H1 (cell line): ENCODE measurements at regions not wholly inside any gene's neighbourhood (a gene's known extent, or its start where the extent isn't known, plus 50 kb on each side); places are given as distances from the start of the nearest gene placed in this dataset.

Source experiments
- CTCF ChIA-PET: fragments of 300-600 bp; sonication (Branson Sonifier 250); formaldehyde crosslinking; loops from one replicate; lab custom pipeline; 2021; ENCODE audit not compliant: partially characterized antibody; lab: Charles Lee
- POLR2A ChIA-PET: fragments of 300-600 bp; sonication (Branson Sonifier 250); formaldehyde crosslinking; loops from one replicate; lab custom pipeline; 2021; ENCODE audit warnings: inconsistent platforms; ENCODE audit not compliant: partially characterized antibody; lab: Charles Lee
- DNase-seq, 2 experiments: peaks; one replicate each; pipeline versions ENCODE4 v3.0.0 to v3.0.0-alpha.2; 2010 to 2022; ENCODE audit warnings: low spot score in 2 of 2, low read depth in 1 of 2, mixed read lengths in 1 of 2
- FAIRE-seq: peaks from 2 replicates; lab custom pipeline; 2011; peaks lifted over from hg19 to GRCh38; lab: Jason Lieb, UNC
- H2AFZ ChIP-seq: 2 replicates; pipeline ENCODE4 v1.8.1; 2012; ENCODE audit warnings: low read length, inconsistent platforms
- H2AK5ac ChIP-seq: 2 replicates; pipeline ENCODE4 v1.6.1; 2013; ENCODE audit warnings: low read depth, low read length
- H2BK120ac ChIP-seq: replicated peaks from 2 replicates; pipeline ENCODE3; 2013; ENCODE audit warnings: low read depth, low read length, inconsistent platforms
- H2BK12ac ChIP-seq: 2 replicates; pipeline ENCODE4 v1.6.1; 2013; ENCODE audit warnings: low read depth, low read length
- H2BK15ac ChIP-seq: 2 replicates; pipeline ENCODE4 v1.6.1; 2013; ENCODE audit warnings: low read length
- H2BK20ac ChIP-seq: 2 replicates; pipeline ENCODE4 v1.6.1; 2013; ENCODE audit warnings: low read length
- H2BK5ac ChIP-seq: 2 replicates; pipeline ENCODE4 v1.6.1; 2013; ENCODE audit warnings: low read depth, low read length
- H3K14ac ChIP-seq: 2 replicates; pipeline ENCODE4 v1.6.1; 2013; ENCODE audit warnings: inconsistent platforms; ENCODE audit not compliant: insufficient read length
- H3K18ac ChIP-seq: 2 replicates; pipeline ENCODE4 v1.6.1; 2013; ENCODE audit warnings: low read length; ENCODE audit errors: extremely low read depth
- H3K23ac ChIP-seq: 2 replicates; pipeline ENCODE4 v1.6.1; 2013; ENCODE audit warnings: inconsistent platforms; ENCODE audit not compliant: insufficient read length
- H3K23me2 ChIP-seq: 2 replicates; pipeline ENCODE4 v1.6.1; 2013; ENCODE audit warnings: low read depth, low read length
- H3K27ac ChIP-seq: 2 replicates; pipeline ENCODE4 v1.6.1; 2011; ENCODE audit warnings: low read depth, low read length, inconsistent platforms
- H3K27me3 ChIP-seq, 4 experiments: replicated peaks in 1 of 4; 1 replicate in 1 of 4; 2 replicates in 3 of 4; pipeline versions ENCODE4 v1.6.1 to v1.8.1; 2011 to 2013; ENCODE audit warnings: low read length in 3 of 4, mild to moderate bottlenecking in 3 of 4, inconsistent platforms in 2 of 4, mixed read lengths in 2 of 4, moderate library complexity in 1 of 4; ENCODE audit not compliant: control insufficient read depth in 3 of 4, insufficient read depth in 3 of 4; ENCODE audit errors: extremely low read depth in 1 of 4
- H3K36me3 ChIP-seq, 4 experiments: 2 replicates each; pipeline versions ENCODE4 v1.6.1 to v1.8.1; 2011 to 2013; ENCODE audit warnings: mild to moderate bottlenecking in 4 of 4, low read length in 3 of 4, moderate library complexity in 2 of 4, control low read depth in 1 of 4, inconsistent platforms in 1 of 4; ENCODE audit not compliant: insufficient read depth in 4 of 4, control insufficient read depth in 2 of 4
- H3K4ac ChIP-seq: replicated peaks from 2 replicates; pipeline ENCODE3; 2013; ENCODE audit warnings: low read length, low read depth, mixed read lengths, inconsistent platforms; ENCODE audit not compliant: insufficient read length
- H3K4me1 ChIP-seq, 4 experiments: replicated peaks in 1 of 4; 1 replicate in 1 of 4; 2 replicates in 3 of 4; pipeline versions ENCODE4 v1.6.1 to v1.8.1; 2011 to 2013; ENCODE audit warnings: low read length in 3 of 4, inconsistent platforms in 2 of 4, mixed read lengths in 1 of 4; ENCODE audit not compliant: insufficient read depth in 4 of 4, control insufficient read depth in 3 of 4
- H3K4me2 ChIP-seq, 2 experiments: 2 replicates each; pipeline versions ENCODE4 v1.6.1 to v1.8.1; 2011 to 2013; ENCODE audit warnings: low read depth in 2 of 2, low read length in 2 of 2, control low read depth in 1 of 2, inconsistent platforms in 1 of 2, mild to moderate bottlenecking in 1 of 2; ENCODE audit not compliant: insufficient read depth in 1 of 2
- H3K4me3 ChIP-seq, 4 experiments: fragments of 200-600, 300-600 bp in 1 of 4; sonication (generic), shearing (Covaris generic), sonication (Bioruptor Twin) in 1 of 4; 2 replicates each; pipeline versions ENCODE4 v1.5.1 to v1.8.1; 2011 to 2016; ENCODE audit warnings: low read length in 4 of 4, low read depth in 3 of 4, control low read depth in 2 of 4, inconsistent platforms in 2 of 4, mild to moderate bottlenecking in 2 of 4, mixed read lengths in 1 of 4, moderate library complexity in 1 of 4; ENCODE audit not compliant: insufficient read depth in 2 of 4; ENCODE audit errors: extremely low read depth in 1 of 4
- H3K56ac ChIP-seq: replicated peaks from 2 replicates; pipeline ENCODE3; 2013; ENCODE audit warnings: low read depth, mild to moderate bottlenecking, mixed read lengths, low read length, inconsistent platforms; ENCODE audit not compliant: insufficient read length
- H3K79me1 ChIP-seq: 2 replicates; pipeline ENCODE4 v1.6.1; 2013; ENCODE audit warnings: low read depth, low read length, control low read depth
- H3K79me2 ChIP-seq, 2 experiments: 2 replicates each; pipeline versions ENCODE4 v1.6.1 to v1.8.1; 2012 to 2013; ENCODE audit warnings: low read length in 2 of 2, mild to moderate bottlenecking in 2 of 2, inconsistent platforms in 1 of 2; ENCODE audit not compliant: insufficient read depth in 2 of 2, control insufficient read depth in 1 of 2
- H3K9ac ChIP-seq, 4 experiments: replicated peaks in 1 of 4; 1 replicate in 1 of 4; 2 replicates in 3 of 4; pipeline versions ENCODE4 v1.6.1 to v1.8.1; 2011 to 2013; ENCODE audit warnings: low read depth in 3 of 4, low read length in 3 of 4, control low read depth in 2 of 4, mild to moderate bottlenecking in 2 of 4, moderate library complexity in 2 of 4, inconsistent platforms in 1 of 4; ENCODE audit errors: extremely low read depth in 1 of 4
- H3K9me3 ChIP-seq, 2 experiments: 2 replicates each; pipeline versions ENCODE4 v1.6.1 to v1.8.1; 2012 to 2013; ENCODE audit warnings: mild to moderate bottlenecking in 2 of 2, moderate library complexity in 2 of 2, control low read depth in 1 of 2, inconsistent platforms in 1 of 2, low read depth in 1 of 2, low read length in 1 of 2, mixed read lengths in 1 of 2; ENCODE audit not compliant: insufficient read depth in 2 of 2
- H4K20me1 ChIP-seq, 2 experiments: replicated peaks in 1 of 2; 2 replicates each; pipeline versions ENCODE3 to v1.8.1; 2011 to 2013; ENCODE audit warnings: inconsistent platforms in 2 of 2, low read length in 2 of 2, mild to moderate bottlenecking in 1 of 2; ENCODE audit not compliant: insufficient read depth in 2 of 2, control insufficient read depth in 1 of 2
- H4K5ac ChIP-seq: 2 replicates; pipeline ENCODE4 v1.6.1; 2013; ENCODE audit warnings: low read length, low read depth, mixed read lengths, inconsistent platforms; ENCODE audit not compliant: insufficient read length
- H4K8ac ChIP-seq: 2 replicates; pipeline ENCODE4 v1.8.0; 2013; ENCODE audit warnings: mild to moderate bottlenecking, moderate library complexity, low read length, inconsistent platforms; ENCODE audit not compliant: insufficient read depth; ENCODE audit errors: extremely low read depth
- H4K91ac ChIP-seq: replicated peaks from 2 replicates; pipeline ENCODE3; 2013; ENCODE audit warnings: low read length, mixed read lengths, inconsistent platforms; ENCODE audit not compliant: insufficient read length
- E2F6 ChIP-seq: IDR thresholded peaks from 2 replicates; pipeline ENCODE4 v1.6.1; 2012; ENCODE audit warnings: inconsistent platforms

GRCh38 chr6:22349528-22349927 lies 52.7 kb upstream of the PRL start:
- Histone ChIP-seq H3K4me1 (no peaks in the 10 kb centered on the region), H3K9me3 (no peaks in the 10 kb centered on the region), H3K23ac (no peak overlapping the region), H3K23me2 (no peaks in the 10 kb centered on the region), H3K4ac (no peak overlapping the region), H3K14ac (no peak overlapping the region), H2BK12ac (no peak overlapping the region), H3K36me3 (no peaks in the 10 kb centered on the region), H2BK5ac (no peak overlapping the region), H3K18ac (no peak overlapping the region), H2AK5ac (no peak overlapping the region), H3K27ac (no peak overlapping the region), H3K9ac (no peak overlapping the region), H3K79me1 (no peaks in the 10 kb centered on the region), H3K79me2 (no peaks in the 10 kb centered on the region), H4K5ac (no peak overlapping the region), H3K4me2 (no peak overlapping the region), H4K8ac (no peak overlapping the region), H2BK120ac (no peak overlapping the region), H2BK15ac (no peak overlapping the region), H3K27me3 (no peaks in the 10 kb centered on the region), H2AFZ (no peak overlapping the region), H3K4me3 (no peak overlapping the region), H4K20me1 (no peaks in the 10 kb centered on the region), H3K56ac (no peak overlapping the region), H4K91ac (no peak overlapping the region), H2BK20ac (no peak overlapping the region)
- CTCF ChIA-PET = interaction anchor here (0.8 kb wide), 1 partner anchor 170 kb away, joined by 3 read pairs; no protein-coding TSS in a partner anchor
- FAIRE-seq (no peak), DNase-seq (no peak)
- POLR2A ChIA-PET = no interaction called here
- no peak for TF ChIP-seq E2F6
